ENCODE measurements at regions not wholly inside any gene's neighbourhood (a gene's known extent, or its start where the extent isn't known, plus 50 kb on each side); places are given as distances from the start of the nearest gene placed in this dataset.

DNA sequence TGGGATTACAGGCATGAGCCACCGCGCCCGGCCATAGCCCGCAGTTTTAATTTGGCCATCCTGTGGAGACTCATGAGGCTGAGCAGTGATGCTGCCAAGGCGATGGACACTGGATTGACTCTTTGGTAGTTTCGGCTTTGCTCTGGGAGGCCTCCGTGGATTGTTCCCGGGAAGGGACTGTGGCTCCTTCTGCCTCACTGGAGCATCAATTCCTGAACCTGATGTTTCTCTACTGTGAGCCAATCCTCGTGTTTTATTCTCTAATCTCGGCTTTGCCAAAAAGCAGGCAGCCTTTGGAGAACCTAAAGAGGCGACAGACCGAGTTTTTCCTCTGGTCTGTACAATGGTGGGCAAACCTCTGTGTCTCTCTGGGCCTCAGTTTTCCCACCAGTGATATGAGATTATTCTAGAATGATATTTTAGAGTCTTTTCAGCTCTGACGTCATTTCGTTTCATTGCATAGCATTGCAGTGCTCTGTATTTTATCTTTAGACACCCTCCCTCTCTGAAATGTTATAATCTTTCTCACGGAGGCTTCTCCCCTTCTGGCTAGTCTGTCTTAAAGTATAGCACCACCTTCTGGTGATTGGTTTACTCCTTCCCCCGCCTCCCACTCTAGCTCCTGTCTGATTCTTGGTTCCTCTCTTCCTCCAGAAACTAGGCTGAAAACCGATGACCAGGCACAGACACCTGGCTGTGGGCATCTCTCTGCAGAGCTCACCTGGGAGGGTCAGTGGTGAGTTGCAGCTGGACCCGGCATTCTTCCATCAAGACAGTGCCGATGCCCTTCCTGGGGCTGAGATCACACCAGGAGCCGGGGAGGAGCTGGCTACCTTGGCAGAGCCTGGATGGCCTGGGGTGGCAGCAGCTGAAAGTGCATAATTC, 341.3 kb downstream of the MYCN start:
- no peak for DNase-seq (ENCODE audit: low spot score)

DNA sequence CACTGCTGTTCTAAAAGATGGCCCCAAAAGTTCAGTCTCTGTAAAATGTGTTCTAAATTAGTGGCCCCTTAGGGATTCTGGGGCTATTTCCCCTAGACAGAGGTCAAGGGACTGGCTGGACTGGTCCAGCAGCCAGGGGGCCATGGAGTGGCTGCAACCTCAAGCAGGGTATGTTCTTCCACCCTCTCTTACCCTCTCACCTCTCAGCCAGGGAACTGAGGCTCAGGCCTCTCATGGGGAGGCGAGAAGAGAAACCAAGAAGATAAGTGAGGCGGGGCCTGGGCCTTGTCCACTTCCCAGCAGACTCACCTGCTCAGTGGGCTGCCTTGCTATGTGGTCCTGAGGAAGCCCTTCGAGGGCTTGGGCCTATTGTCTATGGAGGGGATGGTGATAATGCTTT, 339.7 kb downstream of the MYCN start:
- no peak for DNase-seq (ENCODE audit: low spot score)

- no peak for DNase-seq (ENCODE audit: low spot score)
Measured at GRCh38 chr2:16279641-16280040, 339.3 kb downstream of the MYCN start.

GRCh38 chr2:16279201-16279570, 338.8 kb downstream of the MYCN start:
- DNase-seq (ENCODE audit: low spot score), result no peak

DNA sequence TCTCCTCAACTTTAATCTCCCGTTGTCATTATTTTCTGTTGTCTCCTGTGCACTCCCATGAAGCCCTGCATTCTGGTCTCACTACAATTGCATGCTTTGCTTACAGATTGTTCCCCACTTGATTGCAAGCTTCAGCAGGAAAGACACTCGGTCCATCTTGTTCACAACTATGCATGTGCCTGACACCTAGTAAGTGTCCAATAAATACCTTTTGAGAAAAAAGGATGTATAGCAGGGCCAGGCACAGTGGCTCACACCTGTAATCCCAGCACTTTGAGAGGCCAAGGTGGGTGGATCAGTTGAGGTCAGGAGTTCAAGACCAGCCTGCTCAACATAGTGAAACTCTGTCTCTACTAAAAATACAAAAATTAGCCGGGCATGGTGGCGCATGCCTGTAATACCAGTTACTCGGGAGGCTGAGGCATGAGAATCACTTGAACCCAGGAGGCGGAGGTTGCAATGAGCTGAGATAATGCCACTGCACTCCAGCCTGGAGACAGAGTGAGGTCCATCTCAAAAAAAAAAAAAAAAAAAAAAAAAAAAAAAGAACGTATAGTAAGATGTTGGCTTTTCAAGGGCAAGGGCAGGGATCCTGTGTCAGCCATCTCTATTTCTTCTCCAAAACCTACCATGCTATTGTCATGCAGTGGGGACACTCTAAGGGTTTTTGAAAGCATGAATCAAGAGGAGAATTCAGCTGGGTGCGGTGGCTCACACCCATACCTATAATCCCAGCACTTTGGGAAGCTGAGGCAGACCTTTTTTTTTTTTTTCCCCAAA, 338.3 kb downstream of the MYCN start:
- DNase-seq (ENCODE audit: low spot score), result no peak

DNA sequence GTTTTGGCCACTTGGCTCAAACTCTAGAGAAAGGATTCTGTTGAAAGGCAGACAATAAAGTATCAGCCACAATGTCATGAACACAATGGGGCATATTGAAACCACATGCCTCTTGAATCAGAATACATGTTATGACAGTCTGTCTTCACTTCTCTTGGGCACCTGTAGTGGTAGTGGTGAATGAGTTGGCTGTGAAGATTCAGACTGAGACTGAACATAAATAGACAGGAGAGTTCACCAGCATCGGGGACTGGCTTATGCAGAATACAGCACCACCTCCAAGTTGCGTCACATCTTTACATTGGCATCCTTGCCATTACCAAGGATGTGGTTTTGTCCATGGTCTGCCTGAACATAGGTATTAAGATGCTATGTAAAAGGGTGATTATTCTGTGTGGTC, 336.8 kb downstream of the MYCN start:
- DNase-seq (ENCODE audit: low spot score), result no peak

DNA sequence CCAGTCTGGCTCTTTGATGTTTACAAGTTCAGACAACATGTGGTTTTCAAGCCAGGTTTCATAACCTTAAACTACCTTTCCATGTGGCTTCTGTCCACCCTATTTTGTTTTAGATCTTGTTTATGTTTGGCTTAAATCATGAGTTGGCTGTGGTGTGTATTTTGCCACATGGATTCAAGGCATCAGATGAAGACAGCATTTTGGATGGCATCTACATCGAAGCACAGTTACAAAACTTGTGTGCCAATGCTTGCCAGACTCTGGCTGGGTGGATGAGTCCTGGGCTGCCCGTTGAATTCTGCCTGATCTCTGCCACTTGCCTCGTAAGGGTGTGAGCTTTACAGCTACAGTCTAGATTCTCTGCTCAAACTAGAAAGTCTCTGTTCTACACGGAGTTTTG, 335.3 kb downstream of the MYCN start:
- no peak for DNase-seq (ENCODE audit: low spot score)

GRCh38 chr2:16275131-16275530, 334.8 kb downstream of the MYCN start:
- no peak for DNase-seq (ENCODE audit: low spot score)

DNA sequence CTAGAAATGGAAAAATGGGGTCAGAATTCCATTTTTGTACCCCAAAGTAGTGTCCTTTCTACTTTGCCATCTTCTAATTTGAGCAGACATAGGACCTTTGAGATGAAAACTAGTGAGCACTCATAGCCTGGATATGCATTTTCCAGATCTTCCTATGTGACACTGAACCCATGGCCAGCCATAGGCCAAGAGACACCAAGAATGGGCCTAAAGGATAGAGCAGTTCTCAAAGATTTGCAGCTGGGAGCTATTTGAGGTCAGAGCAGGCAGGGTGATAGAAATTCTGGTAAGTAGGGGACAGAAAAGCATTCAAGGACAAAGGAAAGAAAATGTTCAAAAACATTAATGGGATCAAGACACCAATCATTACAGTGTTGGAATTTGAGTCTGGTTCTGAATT, 332.8 kb downstream of the MYCN start:
- DNase-seq (ENCODE audit: low spot score), result no peak

DNA sequence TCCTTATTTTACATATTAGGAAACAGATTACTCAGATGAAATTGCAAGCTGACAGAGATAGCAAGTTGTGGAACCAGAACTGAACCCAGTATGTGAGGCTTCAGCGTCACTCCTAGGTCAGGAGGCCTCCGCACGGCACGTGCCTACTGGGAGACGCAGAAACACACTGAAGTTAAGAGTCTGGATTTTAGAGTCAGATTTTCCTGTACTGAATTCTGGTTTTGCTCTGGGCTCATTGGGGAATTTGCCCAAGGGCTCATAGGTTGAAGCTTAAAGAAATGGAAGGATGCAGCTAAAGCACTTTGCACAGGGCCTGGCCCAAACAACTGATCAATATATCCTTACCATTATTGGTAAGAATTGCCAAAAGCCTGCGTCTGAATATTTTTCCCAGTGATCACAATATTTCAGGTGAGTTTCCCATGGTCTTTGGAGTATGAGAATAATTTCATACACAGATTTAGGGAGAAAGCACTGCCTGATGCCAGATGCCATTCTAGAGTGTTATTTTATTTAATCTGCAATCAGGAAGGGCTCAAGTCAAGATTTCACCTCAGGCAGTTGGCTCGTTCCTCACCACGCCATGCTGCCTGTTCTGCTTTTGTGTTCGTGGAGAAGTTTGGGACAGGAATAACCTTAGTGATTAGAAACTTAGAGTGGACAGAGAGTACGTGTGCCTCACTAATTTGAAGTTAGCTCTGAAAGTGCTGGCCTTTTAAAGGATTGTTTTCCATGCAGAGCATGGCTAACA, 331.9 kb downstream of the MYCN start:
- no peak for DNase-seq (ENCODE audit: low spot score)

DNA sequence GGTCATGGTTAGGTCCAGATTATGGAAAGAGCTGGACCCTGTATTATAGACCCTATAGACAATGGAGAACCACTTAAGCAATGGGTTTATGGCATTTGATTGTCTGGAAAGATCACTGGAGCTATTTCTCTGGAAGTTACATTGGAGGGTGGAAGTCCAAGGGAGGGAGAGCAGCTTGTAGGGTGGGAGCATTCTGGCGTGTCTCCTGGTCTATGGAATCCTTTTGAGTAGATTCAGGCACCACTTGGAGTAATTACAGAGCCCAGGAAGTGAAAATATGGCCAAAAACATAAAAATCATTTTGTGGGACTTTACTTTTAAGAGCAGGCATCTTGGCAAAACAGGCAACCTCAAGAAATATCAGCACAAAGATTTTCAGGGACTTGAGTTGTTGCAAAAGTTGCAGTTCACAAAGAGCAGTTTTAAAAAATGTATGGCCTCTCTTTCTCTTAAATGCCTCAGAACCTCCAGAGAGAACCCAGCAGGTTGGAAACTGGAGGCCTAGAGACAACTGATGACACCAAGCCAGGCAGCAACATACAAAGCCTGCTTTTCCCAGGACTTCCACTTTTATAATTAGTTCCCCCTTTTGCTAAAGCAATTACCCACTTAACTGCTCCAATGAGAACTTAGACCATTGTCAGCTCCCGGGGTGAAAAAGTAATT, 331.0 kb downstream of the MYCN start:
- DNase-seq (ENCODE audit: low spot score), result no peak

DNA sequence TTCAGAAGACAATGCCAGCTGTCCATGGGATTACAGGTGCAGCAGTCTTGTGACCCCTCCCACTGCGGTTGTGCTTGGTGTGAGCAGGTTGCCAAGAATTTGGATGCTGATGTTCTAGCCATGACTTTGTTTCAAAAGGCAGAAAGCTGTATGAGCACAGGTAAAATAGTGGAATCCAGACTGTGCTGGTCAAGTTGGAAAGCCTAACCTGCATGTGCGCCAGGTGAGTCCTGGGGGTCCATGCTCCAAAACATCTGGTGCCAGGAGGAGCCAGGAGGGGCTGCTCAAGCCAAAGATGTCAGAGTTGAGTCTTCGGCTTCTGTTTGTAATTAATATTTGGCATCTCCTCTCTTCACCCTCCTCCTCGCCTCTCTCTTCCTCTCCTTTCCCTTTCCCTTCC, 330.1 kb downstream of the MYCN start:
- DNase-seq (ENCODE audit: low spot score), result no peak

DNA sequence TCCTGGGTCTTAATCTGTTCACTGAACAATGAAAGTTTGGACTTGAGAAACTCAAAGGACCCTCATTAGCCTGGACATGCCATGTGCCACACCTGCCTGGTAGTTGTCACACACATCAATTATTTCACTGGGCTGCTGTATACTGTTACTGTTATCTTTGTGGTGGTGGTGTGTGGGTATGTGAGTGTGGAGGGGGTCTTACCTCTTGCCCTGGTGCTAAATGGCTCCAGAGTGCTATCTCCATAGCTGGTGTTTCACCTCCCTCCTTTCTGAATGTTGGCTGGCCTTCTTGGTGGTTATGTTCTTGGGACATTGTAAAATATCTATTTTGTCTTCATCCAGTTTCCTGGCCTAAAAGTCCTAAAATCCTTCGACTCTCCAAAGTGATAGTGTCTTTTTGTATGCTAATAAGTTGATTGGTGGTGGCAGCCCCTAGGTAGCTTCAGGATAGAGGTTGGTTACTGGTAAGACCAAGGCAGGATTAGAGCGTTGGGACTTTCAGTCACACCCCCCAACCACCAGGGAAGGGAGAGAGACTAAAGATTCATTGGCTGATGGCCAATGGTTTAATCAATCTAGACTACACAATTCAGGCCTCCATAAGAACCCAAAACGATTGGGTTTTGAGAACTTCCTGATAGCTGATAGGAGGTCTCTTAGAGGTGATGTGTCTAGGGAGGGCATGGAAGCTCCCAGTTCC, 328.1 kb downstream of the MYCN start:
- DNase-seq (ENCODE audit: low spot score), result no peak

DNA sequence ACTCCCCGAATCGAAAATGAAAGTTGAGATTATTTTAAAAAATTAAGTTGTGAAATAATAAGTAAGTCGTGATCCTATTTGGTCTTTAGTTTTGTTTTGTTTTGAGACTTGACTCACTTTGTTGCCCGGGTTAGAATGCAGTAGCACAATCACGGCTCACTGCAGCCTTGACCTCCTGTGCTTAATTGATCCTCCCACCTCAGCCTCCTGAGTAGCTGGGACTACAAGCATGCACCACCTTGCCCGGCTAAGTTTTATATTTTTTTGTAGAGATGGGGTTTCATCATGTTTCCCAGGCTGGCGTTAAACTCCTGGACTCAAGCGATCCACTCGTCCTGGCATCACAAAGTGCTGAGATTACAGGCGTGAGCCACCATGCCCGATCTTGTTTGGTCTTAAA, 326.2 kb downstream of the MYCN start:
- DNase-seq (ENCODE audit: low spot score), result no peak

DNA sequence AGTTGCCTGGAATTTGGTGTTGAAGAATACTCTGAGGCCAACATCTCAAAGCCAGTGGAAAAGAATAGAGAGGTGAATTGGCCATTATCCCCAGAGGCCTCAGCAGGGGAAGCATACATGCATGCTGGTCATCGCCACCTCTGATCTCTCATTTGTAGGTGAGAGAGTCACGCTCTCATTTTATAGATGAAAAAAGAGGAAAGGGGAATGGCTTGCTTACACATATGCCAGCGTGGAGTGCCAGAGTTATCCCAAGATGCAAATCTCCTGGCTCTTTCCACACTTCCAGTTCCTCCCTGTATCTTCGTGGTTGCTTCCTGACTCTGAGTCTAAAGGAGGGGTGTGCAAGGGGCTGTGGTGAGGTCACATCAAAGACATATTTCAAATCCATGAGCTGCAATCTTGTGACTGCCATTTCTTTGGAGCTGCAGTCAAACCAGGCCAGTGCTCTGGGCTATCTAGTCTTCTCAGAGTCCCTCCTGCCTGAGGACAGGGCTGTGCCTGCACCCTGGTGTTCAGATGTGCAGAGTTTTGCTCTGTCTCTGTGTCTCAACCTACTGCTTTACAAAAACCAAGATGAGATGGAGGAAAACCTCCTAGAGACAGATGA, 324.7 kb downstream of the MYCN start:
- DNase-seq (ENCODE audit: low spot score), result no peak

- no peak for DNase-seq (ENCODE audit: low spot score)
Measured at GRCh38 chr2:16264491-16264890, 324.1 kb downstream of the MYCN start.

GRCh38 chr2:16263241-16263890, 323.0 kb downstream of the MYCN start:
- no peak for DNase-seq (ENCODE audit: low spot score)

GRCh38 chr2:16262526-16263178, 322.3 kb downstream of the MYCN start:
- DNase-seq (ENCODE audit: low spot score), result no peak

DNA sequence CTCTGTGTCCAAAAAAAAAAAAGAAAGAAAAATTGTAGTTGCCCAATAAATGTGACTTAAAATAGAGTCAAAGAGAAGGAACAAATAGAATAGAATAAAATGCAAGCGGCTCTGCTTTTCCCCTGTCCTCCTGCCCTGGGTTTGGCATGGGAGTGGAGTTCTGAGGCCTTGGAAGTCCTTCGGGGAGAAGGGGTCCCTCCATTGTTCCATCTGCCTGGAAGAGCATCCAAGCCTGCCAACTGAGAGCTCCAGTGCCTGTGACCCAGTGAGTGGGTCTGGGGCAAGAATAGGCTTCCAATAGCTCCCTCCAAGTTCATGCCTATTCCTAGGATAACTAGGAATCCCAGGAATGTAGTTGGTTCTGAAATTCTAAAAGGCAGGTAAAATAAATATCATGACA, 321.4 kb downstream of the MYCN start:
- no peak for DNase-seq (ENCODE audit: low spot score)
